ENCODE measurements at regions not wholly inside any gene's neighbourhood (a gene's known extent, or its start where the extent isn't known, plus 50 kb on each side); places are given as distances from the start of the nearest gene placed in this dataset.
"Not testable (repeated sequence)": the region's sequence is repeated elsewhere in the genome, so short reads cannot be mapped to it uniquely, and the experiment has no call there.

- H3K4me3 ChIP-seq = no peak overlapping the region
- TF ChIP-seq, protein P1, sequence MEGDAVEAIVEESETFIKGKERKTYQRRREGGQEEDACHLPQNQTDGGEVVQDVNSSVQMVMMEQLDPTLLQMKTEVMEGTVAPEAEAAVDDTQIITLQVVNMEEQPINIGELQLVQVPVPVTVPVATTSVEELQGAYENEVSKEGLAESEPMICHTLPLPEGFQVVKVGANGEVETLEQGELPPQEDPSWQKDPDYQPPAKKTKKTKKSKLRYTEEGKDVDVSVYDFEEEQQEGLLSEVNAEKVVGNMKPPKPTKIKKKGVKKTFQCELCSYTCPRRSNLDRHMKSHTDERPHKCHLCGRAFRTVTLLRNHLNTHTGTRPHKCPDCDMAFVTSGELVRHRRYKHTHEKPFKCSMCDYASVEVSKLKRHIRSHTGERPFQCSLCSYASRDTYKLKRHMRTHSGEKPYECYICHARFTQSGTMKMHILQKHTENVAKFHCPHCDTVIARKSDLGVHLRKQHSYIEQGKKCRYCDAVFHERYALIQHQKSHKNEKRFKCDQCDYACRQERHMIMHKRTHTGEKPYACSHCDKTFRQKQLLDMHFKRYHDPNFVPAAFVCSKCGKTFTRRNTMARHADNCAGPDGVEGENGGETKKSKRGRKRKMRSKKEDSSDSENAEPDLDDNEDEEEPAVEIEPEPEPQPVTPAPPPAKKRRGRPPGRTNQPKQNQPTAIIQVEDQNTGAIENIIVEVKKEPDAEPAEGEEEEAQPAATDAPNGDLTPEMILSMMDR (IDR thresholded peaks at IDR 0.05) = no peak
- DNase-seq (ENCODE audit: low spot score) = no peak
- no peak overlapping the region for H3K27ac ChIP-seq
Measured at GRCh38 chrX:81392396-81392795, 190.5 kb downstream of the SH3BGRL start.

GRCh38 chrX:81405781-81406180 lies 203.9 kb downstream of the SH3BGRL start:
- Histone ChIP-seq H3K27ac (no peak overlapping the region), H3K4me3 (no peak overlapping the region)
- TF ChIP-seq, protein P1 (IDR thresholded peaks at IDR 0.05) = no peak
- DNase-seq (ENCODE audit: low spot score) = no peak

- no peak for DNase-seq (ENCODE audit: low spot score)
- TF ChIP-seq, protein P1 (IDR thresholded peaks at IDR 0.05) = no peak
- no peak overlapping the region for H3K4me3 ChIP-seq
- H3K27ac ChIP-seq = no peak overlapping the region
Measured at GRCh38 chrX:81411517-81411916, 209.6 kb downstream of the SH3BGRL start.

DNA sequence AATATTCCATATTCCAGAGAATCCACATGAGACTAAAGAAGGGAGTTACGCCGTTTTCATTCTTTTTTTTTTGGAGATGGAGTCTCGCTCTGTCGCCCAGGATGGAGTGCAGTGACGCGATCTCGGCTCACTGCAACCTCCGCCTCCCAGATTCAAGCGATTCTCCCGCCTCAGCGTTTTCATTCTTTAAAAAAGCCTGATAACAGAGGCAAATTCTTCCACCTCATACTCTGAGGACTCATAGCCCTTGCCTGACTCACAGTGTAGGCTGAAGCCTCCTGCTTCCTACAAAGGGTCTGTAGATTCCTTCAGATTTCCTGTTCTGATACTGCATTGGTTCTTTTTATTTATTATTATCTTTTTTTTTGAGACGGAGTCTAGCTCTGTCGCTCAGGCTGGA lies 210.5 kb downstream of the SH3BGRL start:
- TF ChIP-seq, protein P1 (IDR thresholded peaks at IDR 0.05) = no peak
- Histone ChIP-seq H3K27ac (no peak overlapping the region), H3K4me3 (no peak overlapping the region)
- DNase-seq (ENCODE audit: low spot score) = no peak

DNA sequence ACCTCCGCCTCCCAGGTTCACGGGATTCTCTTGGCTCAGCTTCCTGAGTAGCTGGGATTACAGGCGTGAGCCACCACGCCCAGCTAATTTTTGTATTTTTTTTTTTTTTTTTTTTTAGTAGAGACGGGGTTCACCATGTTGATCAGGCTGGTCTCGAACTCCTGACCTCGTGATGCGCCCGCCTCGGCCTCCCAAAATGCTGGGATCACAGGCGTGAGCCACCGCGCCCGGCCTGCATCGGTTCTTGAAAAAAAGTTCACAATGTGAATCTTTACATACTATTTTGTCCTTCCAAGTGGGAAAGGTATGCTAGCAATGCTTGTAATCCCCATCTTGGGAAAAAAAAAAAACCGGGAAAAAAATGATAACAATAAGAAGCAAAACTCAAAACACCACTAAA lies 211.0 kb downstream of the SH3BGRL start:
- H3K4me3 ChIP-seq; DNase-seq (ENCODE audit: low spot score); H3K27ac ChIP-seq: not testable (repeated sequence)

- no peak overlapping the region for H3K4me3 ChIP-seq
- TF ChIP-seq, protein P1 (IDR thresholded peaks at IDR 0.05) = no peak
- no peak for DNase-seq (ENCODE audit: low spot score)
- H3K27ac ChIP-seq = no peak overlapping the region
Measured at GRCh38 chrX:81414630-81415029, 212.7 kb downstream of the SH3BGRL start.
